Jurkat, Clone E6-1 (cell line): ENCODE measurements at regions not wholly inside any gene's neighbourhood (a gene's known extent, or its start where the extent isn't known, plus 50 kb on each side); places are given as distances from the start of the nearest gene placed in this dataset.

Source experiments
- DNase-seq: peaks from one replicate; pipeline ENCODE4 v3.0.0-alpha.2; 2011; ENCODE audit warnings: low read depth, low spot score
- H3K4me3 ChIP-seq: 2 replicates; pipeline ENCODE4 v1.5.1; 2011; ENCODE audit warnings: mild to moderate bottlenecking, low read length, control low read depth, moderate library complexity

- DNase-seq, result no peak
- H3K4me3 ChIP-seq, result no peak overlapping the region
These were observed 109.9 kb upstream of the TIAM2 start for GRCh38 chr6:154885214-154885613.

- no peak overlapping the region for H3K4me3 ChIP-seq
- no peak for DNase-seq
These were observed 109.1 kb upstream of the TIAM2 start for GRCh38 chr6:154886016-154886415.

- H3K4me3 ChIP-seq, result no peak overlapping the region
- no peak for DNase-seq
These were observed 108.6 kb upstream of the TIAM2 start for GRCh38 chr6:154886471-154886870.

- no peak for DNase-seq
These were observed 108.1 kb upstream of the TIAM2 start for GRCh38 chr6:154887051-154887450.

GRCh38 chr6:154888421-154889295 lies 106.5 kb upstream of the TIAM2 start:
- DNase-seq, result no peak
- H3K4me3 ChIP-seq, result no peak overlapping the region

More at GRCh38 chr6:154887051-154887450, 108.1 kb upstream of the TIAM2 start:
- no peak overlapping the region for H3K4me3 ChIP-seq

- no peak for DNase-seq
- H3K4me3 ChIP-seq, result no peak overlapping the region
These were observed 104.2 kb upstream of the TIAM2 start for GRCh38 chr6:154890874-154891273.

GRCh38 chr6:154891901-154892300 lies 103.2 kb upstream of the TIAM2 start:
- no peak for DNase-seq

GRCh38 chr6:154893917-154894316 lies 101.2 kb upstream of the TIAM2 start:
- no peak overlapping the region for H3K4me3 ChIP-seq
- DNase-seq, result no peak

More at GRCh38 chr6:154891901-154892300, 103.2 kb upstream of the TIAM2 start:
- H3K4me3 ChIP-seq, result no peak overlapping the region

- no peak for DNase-seq
- H3K4me3 ChIP-seq, result no peak overlapping the region
These were observed 100.2 kb upstream of the TIAM2 start for GRCh38 chr6:154894902-154895301.

GRCh38 chr6:154895841-154896240 lies 99.3 kb upstream of the TIAM2 start:
- no peak overlapping the region for H3K4me3 ChIP-seq
- no peak for DNase-seq

- no peak overlapping the region for H3K4me3 ChIP-seq
- no peak for DNase-seq
These were observed 96.3 kb upstream of the TIAM2 start for GRCh38 chr6:154898821-154899220.

- no peak overlapping the region for H3K4me3 ChIP-seq
- no peak for DNase-seq
These were observed 95.2 kb upstream of the TIAM2 start for GRCh38 chr6:154899824-154900463.

- H3K4me3 ChIP-seq, result no peak overlapping the region
- no peak for DNase-seq
These were observed 93.1 kb upstream of the TIAM2 start for GRCh38 chr6:154901876-154902552.

GRCh38 chr6:154907291-154907690 lies 87.8 kb upstream of the TIAM2 start:
- no peak overlapping the region for H3K4me3 ChIP-seq
- DNase-seq, result no peak

- DNase-seq, result no peak
- H3K4me3 ChIP-seq, result no peak overlapping the region
These were observed 86.4 kb upstream of the TIAM2 start for GRCh38 chr6:154908723-154909122.

- no peak overlapping the region for H3K4me3 ChIP-seq
These were observed 85.8 kb upstream of the TIAM2 start for GRCh38 chr6:154909311-154909710.

GRCh38 chr6:154909821-154910220 lies 85.3 kb upstream of the TIAM2 start:
- no peak for DNase-seq
- no peak overlapping the region for H3K4me3 ChIP-seq

More at GRCh38 chr6:154909311-154909710, 85.8 kb upstream of the TIAM2 start:
- no peak for DNase-seq

- H3K4me3 ChIP-seq, result no peak overlapping the region
- no peak for DNase-seq
These were observed 80.8 kb upstream of the TIAM2 start for GRCh38 chr6:154914288-154914687.

GRCh38 chr6:154916857-154917256 lies 78.3 kb upstream of the TIAM2 start:
- DNase-seq, result no peak
- H3K4me3 ChIP-seq, result no peak overlapping the region

- no peak for DNase-seq
- H3K4me3 ChIP-seq, result no peak overlapping the region
These were observed 77.2 kb upstream of the TIAM2 start for GRCh38 chr6:154917941-154918340.
